Gastrocnemius medialis (tissue), 4 donors: ENCODE measurements at regions not wholly inside any gene's neighbourhood (a gene's known extent, or its start where the extent isn't known, plus 50 kb on each side); places are given as distances from the start of the nearest gene placed in this dataset.
"Not testable (repeated sequence)": the region's sequence is repeated elsewhere in the genome, so short reads cannot be mapped to it uniquely, and the experiment has no call there.

Experiments
- CTCF ChIP-seq, 5 experiments: fragments of 450-650 bp in 3 of 5; fragments of 200-600 bp in 2 of 5; sonication (generic) in 2 of 5; IDR thresholded peaks in 4 of 5; conservative IDR thresholded peaks in 1 of 5; 1 replicate in 4 of 5; 2 replicates in 1 of 5; pipeline ENCODE4 v1.5.1; 2016 to 2019; ENCODE audit warnings: antibody characterized with exemption in 5 of 5, mild to moderate bottlenecking in 3 of 5, moderate library complexity in 3 of 5
- POLR2A ChIP-seq, 2 donors: fragments of 450-650 bp; IDR thresholded peaks; one replicate each; pipeline ENCODE4 v1.6.1; 2017; ENCODE audit warnings: antibody characterized with exemption in 2 of 2, mild to moderate bottlenecking in 2 of 2, moderate library complexity in 2 of 2

- TF ChIP-seq CTCF (IDR thresholded peaks at IDR 0.05 in 4 of 5, conservative IDR thresholded peaks at IDR 0.05 in 1 of 5); POLR2A (IDR thresholded peaks at IDR 0.05): not testable (repeated sequence)
Measured at GRCh38 chr1:227496045-227496444, 67.3 kb upstream of the ZNF678 start.
